ENCODE measurements at regions not wholly inside any gene's neighbourhood (a gene's known extent, or its start where the extent isn't known, plus 50 kb on each side); places are given as distances from the start of the nearest gene placed in this dataset.
A peak's percentile ranks its signal among the peaks of the same experiment; 100 is the strongest.

DNA sequence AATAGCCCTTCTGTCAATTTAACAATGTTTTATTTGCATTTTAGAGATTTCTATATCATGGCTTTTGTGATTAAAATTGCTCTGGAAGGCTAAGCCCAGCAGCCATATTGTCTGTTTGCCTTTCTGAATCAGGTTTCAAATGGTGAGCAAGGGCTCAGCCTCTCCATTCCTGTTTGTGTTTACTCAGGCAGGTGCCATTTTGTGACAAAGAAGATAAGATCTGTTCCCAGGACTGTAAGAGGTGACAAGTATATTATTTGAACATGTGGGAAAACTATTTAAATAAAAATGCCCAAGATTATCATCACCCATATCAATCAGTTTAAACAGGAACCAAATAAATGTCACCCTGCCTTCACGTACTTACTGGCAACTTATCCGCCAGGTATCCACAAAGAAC lies 641.3 kb upstream of the KLF4 start:
- H3K36me3 ChIP-seq (ENCODE audit: control insufficient read depth, insufficient read depth, low read length), result no peaks in the 10 kb centered on the region
- no peaks in the 10 kb centered on the region for H3K4me1 ChIP-seq
- ChIA-PET POLR2A (no interaction called here), CTCF (no interaction called here)
- DNase-seq, result no peak
- no peaks in the 10 kb centered on the region for H3K27me3 ChIP-seq (replicated peaks; ENCODE audit: control insufficient read depth, insufficient read depth, low read length)
- Mint-ChIP-seq H3K36me3 (ENCODE audit: insufficient read depth, unreplicated experiment) (no peaks in the 10 kb centered on the region), H3K27ac (ENCODE audit: unreplicated experiment) (no peak overlapping the region), H3K27me3 (ENCODE audit: insufficient read depth, unreplicated experiment) (no peaks in the 10 kb centered on the region), H3K9me3 (ENCODE audit: unreplicated experiment) (no peaks in the 10 kb centered on the region), H3K4me1 (ENCODE audit: low read depth, unreplicated experiment) (no peaks in the 10 kb centered on the region), H3K4me3 (ENCODE audit: unreplicated experiment) (no peak overlapping the region)
- TF ChIP-seq, protein P1, sequence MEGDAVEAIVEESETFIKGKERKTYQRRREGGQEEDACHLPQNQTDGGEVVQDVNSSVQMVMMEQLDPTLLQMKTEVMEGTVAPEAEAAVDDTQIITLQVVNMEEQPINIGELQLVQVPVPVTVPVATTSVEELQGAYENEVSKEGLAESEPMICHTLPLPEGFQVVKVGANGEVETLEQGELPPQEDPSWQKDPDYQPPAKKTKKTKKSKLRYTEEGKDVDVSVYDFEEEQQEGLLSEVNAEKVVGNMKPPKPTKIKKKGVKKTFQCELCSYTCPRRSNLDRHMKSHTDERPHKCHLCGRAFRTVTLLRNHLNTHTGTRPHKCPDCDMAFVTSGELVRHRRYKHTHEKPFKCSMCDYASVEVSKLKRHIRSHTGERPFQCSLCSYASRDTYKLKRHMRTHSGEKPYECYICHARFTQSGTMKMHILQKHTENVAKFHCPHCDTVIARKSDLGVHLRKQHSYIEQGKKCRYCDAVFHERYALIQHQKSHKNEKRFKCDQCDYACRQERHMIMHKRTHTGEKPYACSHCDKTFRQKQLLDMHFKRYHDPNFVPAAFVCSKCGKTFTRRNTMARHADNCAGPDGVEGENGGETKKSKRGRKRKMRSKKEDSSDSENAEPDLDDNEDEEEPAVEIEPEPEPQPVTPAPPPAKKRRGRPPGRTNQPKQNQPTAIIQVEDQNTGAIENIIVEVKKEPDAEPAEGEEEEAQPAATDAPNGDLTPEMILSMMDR (IDR thresholded peaks at IDR 0.05; ENCODE audit: insufficient read depth in 1 of 2, low read depth in 1 of 2, low read length in 1 of 2, severe bottlenecking in 1 of 2, unreplicated experiment in 1 of 2), result no peak
- 0 out of 2 replicates have a peak, but pooled peaks cover 3% of the 10 kb centered on the region for H3K9me3 ChIP-seq
- no peak overlapping the region for H3K4me3 ChIP-seq (ENCODE audit: low read depth, low read length)
- intact Hi-C loops (cut with micrococcal nuclease; ENCODE audit: unreplicated experiment), result no loop called here
- no TSS peak for BruUV-seq (replicated peaks)

DNA sequence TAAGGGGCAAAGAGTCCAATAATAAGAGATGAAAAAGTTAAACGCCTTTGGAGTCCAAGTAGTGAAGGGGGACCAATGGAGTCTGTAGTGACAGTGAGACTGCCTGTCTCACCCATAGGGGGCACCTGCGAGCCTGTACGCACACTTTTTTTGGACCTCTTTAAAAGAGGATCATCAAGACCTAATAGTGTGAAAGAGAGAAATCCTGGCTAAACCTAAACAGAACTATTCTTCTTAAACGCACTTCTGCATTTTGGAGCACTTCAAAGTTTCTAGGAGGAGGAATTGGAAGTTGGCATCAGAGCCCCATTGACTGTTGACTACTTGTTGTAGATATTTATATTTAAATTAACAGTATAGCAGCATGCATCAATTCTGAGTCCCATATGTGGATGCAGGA lies 636.1 kb upstream of the KLF4 start:
- H3K9me3 Mint-ChIP-seq (ENCODE audit: unreplicated experiment), result peaks cover 17% of the 10 kb centered on the region
- intact Hi-C loops (cut with micrococcal nuclease; ENCODE audit: unreplicated experiment), result no loop called here
- ChIA-PET CTCF (no interaction called here), POLR2A (no interaction called here)
- TF ChIP-seq, protein P1 (IDR thresholded peaks at IDR 0.05; ENCODE audit: insufficient read depth in 1 of 2, low read depth in 1 of 2, low read length in 1 of 2, severe bottlenecking in 1 of 2, unreplicated experiment in 1 of 2), result peak; percentile 4 to 35
- H3K4me3 ChIP-seq (ENCODE audit: low read depth, low read length), result no peak overlapping the region
- H3K4me3 Mint-ChIP-seq (ENCODE audit: unreplicated experiment), result no peak overlapping the region
- no peaks in the 10 kb centered on the region for H3K27me3 ChIP-seq (replicated peaks; ENCODE audit: control insufficient read depth, insufficient read depth, low read length)
- H3K4me1 Mint-ChIP-seq (ENCODE audit: low read depth, unreplicated experiment), result no peaks in the 10 kb centered on the region
- 0 out of 2 replicates have a peak, but pooled peaks cover 1% of the 10 kb centered on the region for H3K9me3 ChIP-seq
- BruUV-seq (replicated peaks), result no TSS peak
- H3K27ac Mint-ChIP-seq (ENCODE audit: unreplicated experiment), result no peak overlapping the region
- no peaks in the 10 kb centered on the region for H3K4me1 ChIP-seq
- no peaks in the 10 kb centered on the region for H3K36me3 Mint-ChIP-seq (ENCODE audit: insufficient read depth, unreplicated experiment)
- no peaks in the 10 kb centered on the region for H3K36me3 ChIP-seq (ENCODE audit: control insufficient read depth, insufficient read depth, low read length)
- DNase-seq, result peak in 1 of 2 experiments; percentile 18
- H3K27me3 Mint-ChIP-seq (ENCODE audit: insufficient read depth, unreplicated experiment), result no peaks in the 10 kb centered on the region

DNA sequence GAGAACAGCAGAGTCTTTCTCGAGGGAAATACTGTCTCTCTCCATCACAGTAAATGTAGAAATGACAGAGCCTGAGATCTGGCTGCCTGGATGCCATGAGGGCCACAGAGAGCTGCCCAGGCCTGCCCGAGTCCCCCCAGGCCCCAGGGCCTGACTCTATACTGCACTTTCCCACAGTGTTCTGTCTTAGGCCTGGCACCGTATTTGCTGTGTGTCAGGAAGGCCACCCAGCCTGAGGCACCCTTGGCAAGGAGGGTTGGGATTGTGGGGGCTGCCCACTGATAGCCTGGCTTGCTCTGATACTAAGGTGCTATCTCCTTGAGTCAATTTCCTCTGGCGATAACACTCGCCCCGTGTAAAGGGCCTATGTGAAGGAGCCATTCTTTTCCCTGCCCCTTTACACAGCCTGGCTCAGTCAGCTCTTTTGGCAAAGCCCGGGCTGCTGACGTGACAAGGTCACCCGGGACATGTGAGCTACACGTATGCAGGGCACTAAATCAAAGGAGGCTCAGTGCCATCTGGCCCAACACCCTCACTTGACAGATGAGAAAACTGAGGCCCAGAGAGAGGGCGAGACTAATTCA lies 630.1 kb upstream of the KLF4 start:
- H3K9me3 ChIP-seq, result no peaks in the 10 kb centered on the region
- Mint-ChIP-seq H3K36me3 (ENCODE audit: insufficient read depth, unreplicated experiment) (no peaks in the 10 kb centered on the region), H3K4me3 (ENCODE audit: unreplicated experiment) (no peak overlapping the region), H3K27me3 (ENCODE audit: insufficient read depth, unreplicated experiment) (no peaks in the 10 kb centered on the region), H3K4me1 (ENCODE audit: low read depth, unreplicated experiment) (peaks cover 5% of the 10 kb centered on the region), H3K9me3 (ENCODE audit: unreplicated experiment) (peaks cover 10% of the 10 kb centered on the region), H3K27ac (ENCODE audit: unreplicated experiment) (no peak overlapping the region)
- H3K4me3 ChIP-seq (ENCODE audit: low read depth, low read length), result no peak overlapping the region
- POLR2A ChIA-PET, result no interaction called here
- peaks cover 7% of the 10 kb centered on the region for H3K4me1 ChIP-seq
- TF ChIP-seq, protein P1 (IDR thresholded peaks at IDR 0.05; ENCODE audit: insufficient read depth in 1 of 2, low read depth in 1 of 2, low read length in 1 of 2, severe bottlenecking in 1 of 2, unreplicated experiment in 1 of 2), result no peak
- BruUV-seq (replicated peaks), result no TSS peak
- no peaks in the 10 kb centered on the region for H3K27me3 ChIP-seq (replicated peaks; ENCODE audit: control insufficient read depth, insufficient read depth, low read length)
- CTCF ChIA-PET, result no interaction called here
- intact Hi-C loops (cut with micrococcal nuclease; ENCODE audit: unreplicated experiment), result loop anchor here (5.0 to 10.0 kb wide), 2 partner anchors 153 to 635 kb away; partner anchors contain the start of gene KLF4
- no peaks in the 10 kb centered on the region for H3K36me3 ChIP-seq (ENCODE audit: control insufficient read depth, insufficient read depth, low read length)
- DNase-seq, result no peak

Measured in Caco-2 (cell line).